ENCODE measurements at regions not wholly inside any gene's neighbourhood (a gene's known extent, or its start where the extent isn't known, plus 50 kb on each side); places are given as distances from the start of the nearest gene placed in this dataset.

DNA sequence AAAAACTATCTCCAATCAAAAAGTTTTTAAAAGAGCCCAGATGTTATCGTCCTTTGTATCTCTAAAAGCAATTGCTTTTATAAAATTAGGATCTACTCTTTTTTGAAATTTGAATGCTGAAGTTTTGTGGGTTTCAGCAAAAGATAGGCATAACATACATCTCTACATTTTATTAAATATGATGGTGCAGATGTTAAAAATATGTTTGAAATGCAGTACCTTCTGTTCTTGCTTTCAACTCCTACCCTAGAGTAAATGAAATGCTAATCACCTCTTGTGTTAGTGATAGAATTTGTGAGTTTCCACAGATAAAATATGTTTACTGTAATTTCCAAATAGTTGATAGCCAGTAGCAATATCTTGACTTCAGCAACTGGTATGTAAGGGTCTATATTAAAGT lies 95.7 kb upstream of the VPREB1 start:
- no peak for TF ChIP-seq GATA1 (IDR thresholded peaks at IDR 0.05; ENCODE audit: low read depth, low read length)
- TF ChIP-seq POLR2A (IDR thresholded peaks at IDR 0.05; ENCODE audit: low read length) = no peak
- DNase-seq = no peak

GRCh38 chr22:22144858-22145257 lies 99.7 kb upstream of the VPREB1 start:
- no peak for TF ChIP-seq GATA1 (IDR thresholded peaks at IDR 0.05; ENCODE audit: low read depth, low read length)
- TF ChIP-seq POLR2A (IDR thresholded peaks at IDR 0.05; ENCODE audit: low read length) = no peak
- DNase-seq = no peak

DNA sequence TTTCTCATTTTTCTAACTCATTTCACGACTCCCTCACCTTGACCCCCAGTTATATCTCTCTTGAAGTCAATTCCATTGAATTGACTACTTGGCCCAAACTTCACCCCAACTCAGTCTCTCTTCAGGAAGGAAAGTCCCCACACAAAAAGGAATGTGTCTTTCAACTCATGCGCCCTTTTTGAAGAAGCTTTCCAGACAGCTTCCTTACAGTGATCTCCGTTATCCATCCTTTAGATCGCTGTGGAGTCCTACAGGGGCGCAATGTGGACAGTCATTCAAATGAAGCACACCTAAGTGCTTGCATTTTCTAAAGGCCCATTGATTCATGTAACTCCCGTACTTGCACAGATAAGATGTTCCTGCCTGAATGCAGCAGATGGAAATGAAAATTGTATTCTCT lies 101.1 kb upstream of the VPREB1 start:
- DNase-seq = no peak
- TF ChIP-seq POLR2A (IDR thresholded peaks at IDR 0.05; ENCODE audit: low read length) (no peak), GATA1 (IDR thresholded peaks at IDR 0.05; ENCODE audit: low read depth, low read length) (no peak)

- TF ChIP-seq GATA1 (IDR thresholded peaks at IDR 0.05; ENCODE audit: low read depth, low read length) (no peak), POLR2A (IDR thresholded peaks at IDR 0.05; ENCODE audit: low read length) (no peak)
- DNase-seq = no peak
Observed at GRCh38 chr22:22142661-22143060, 101.9 kb upstream of the VPREB1 start.

GRCh38 chr22:22141771-22142591 lies 102.6 kb upstream of the VPREB1 start:
- DNase-seq = no peak
- TF ChIP-seq GATA1 (IDR thresholded peaks at IDR 0.05; ENCODE audit: low read depth, low read length) (no peak), POLR2A (IDR thresholded peaks at IDR 0.05; ENCODE audit: low read length) (no peak)

DNA sequence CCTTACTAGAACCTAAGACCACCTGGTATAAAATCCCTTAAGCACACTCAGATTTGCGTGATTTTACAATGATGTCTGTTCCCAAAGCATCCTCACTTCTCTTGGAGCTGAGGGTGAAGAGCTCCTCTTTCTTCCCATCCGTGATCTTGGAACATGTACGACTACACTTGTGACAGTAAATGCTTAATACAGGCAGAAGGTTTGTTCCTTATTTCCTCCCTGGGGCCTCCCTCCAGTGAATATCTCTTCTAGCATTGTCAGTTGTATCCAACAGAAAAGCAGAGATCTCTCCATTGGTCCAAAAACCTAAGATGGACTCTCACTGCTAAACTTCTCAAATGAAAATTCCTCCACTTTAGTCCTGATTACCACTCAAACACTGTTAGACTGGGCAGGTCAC lies 103.6 kb upstream of the VPREB1 start:
- TF ChIP-seq POLR2A (IDR thresholded peaks at IDR 0.05; ENCODE audit: low read length) = no peak
- TF ChIP-seq GATA1 (IDR thresholded peaks at IDR 0.05; ENCODE audit: low read depth, low read length) = no peak

GRCh38 chr22:22139364-22139763 lies 105.2 kb upstream of the VPREB1 start:
- TF ChIP-seq POLR2A (IDR thresholded peaks at IDR 0.05; ENCODE audit: low read length) (no peak), GATA1 (IDR thresholded peaks at IDR 0.05; ENCODE audit: low read depth, low read length) (no peak)
- DNase-seq = no peak

More for the DNA sequence above, 103.6 kb upstream of the VPREB1 start:
- DNase-seq = no peak

DNA sequence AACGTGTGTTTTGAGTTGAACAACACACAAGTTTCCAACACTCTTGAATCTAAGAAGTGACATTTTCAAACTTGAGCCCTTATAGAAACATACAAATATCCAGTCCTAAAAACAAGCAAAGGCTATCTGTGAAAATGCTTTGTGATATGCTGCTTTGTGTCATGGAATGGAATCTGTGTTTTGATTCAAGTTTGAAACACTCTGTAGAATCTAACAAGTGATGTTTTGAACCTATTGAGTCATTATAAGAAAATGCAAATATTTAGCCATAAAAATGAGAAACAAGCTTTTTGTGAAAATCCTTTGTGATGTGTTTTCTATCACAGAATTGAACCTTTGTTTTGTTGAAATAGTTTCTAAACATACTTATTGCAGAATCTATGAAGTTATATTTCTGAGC lies 105.7 kb upstream of the VPREB1 start:
- no peak for DNase-seq
- no peak for TF ChIP-seq POLR2A (IDR thresholded peaks at IDR 0.05; ENCODE audit: low read length)
- no peak for TF ChIP-seq GATA1 (IDR thresholded peaks at IDR 0.05; ENCODE audit: low read depth, low read length)

DNA sequence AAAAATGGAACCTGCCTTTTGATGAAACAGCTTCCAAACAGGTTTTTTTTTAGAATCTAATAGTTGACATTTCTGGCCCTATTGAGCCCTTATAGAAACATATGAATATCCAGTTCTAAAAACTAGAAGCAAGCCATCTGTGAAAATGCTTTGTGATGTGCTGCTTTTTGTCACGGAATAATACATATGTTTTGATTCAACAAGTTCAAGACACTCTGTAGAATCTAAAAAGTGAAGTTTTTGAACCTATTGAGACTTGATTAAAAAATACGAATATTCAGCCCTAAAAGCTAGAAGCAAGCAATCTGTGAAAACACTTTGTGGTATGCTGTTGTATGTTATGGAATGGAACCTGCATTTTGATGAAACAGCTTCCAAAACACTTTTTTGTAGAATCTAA lies 106.7 kb upstream of the VPREB1 start:
- no peak for TF ChIP-seq GATA1 (IDR thresholded peaks at IDR 0.05; ENCODE audit: low read depth, low read length)

DNA sequence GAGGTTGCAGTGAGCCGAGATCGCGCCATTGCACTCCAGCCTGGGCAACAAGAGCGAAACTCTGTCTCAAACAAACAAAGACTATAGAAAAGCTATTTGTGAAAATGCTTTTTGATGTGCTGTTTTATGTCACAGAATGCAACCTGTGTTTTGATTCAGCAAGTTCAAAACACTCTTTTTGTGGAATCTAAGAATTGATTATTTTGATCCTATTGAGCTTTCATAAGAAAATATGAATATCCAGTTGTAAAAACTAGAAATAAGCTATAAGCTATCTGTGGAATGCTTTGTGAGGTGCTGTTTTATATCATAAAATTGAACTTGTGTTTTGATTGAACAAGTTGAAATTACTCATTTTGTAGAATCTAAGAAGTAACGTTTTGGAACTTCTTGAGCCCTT lies 110.7 kb upstream of the VPREB1 start:
- no peak for DNase-seq
- no peak for TF ChIP-seq GATA1 (IDR thresholded peaks at IDR 0.05; ENCODE audit: low read depth, low read length)
- TF ChIP-seq POLR2A (IDR thresholded peaks at IDR 0.05; ENCODE audit: low read length) = no peak

More for the DNA sequence above, 106.7 kb upstream of the VPREB1 start:
- no peak for DNase-seq

- TF ChIP-seq POLR2A (IDR thresholded peaks at IDR 0.05; ENCODE audit: low read length) = no peak
- no peak for TF ChIP-seq GATA1 (IDR thresholded peaks at IDR 0.05; ENCODE audit: low read depth, low read length)
- no peak for DNase-seq
Observed at GRCh38 chr22:22130953-22131608, 113.5 kb upstream of the VPREB1 start.

- no peak for DNase-seq
- TF ChIP-seq POLR2A (IDR thresholded peaks at IDR 0.05; ENCODE audit: low read length) = no peak
- TF ChIP-seq GATA1 (IDR thresholded peaks at IDR 0.05; ENCODE audit: low read depth, low read length) = no peak
Observed at GRCh38 chr22:22129387-22129786, 115.2 kb upstream of the VPREB1 start.

GRCh38 chr22:22128440-22128839 lies 116.1 kb upstream of the VPREB1 start:
- DNase-seq = no peak
- TF ChIP-seq POLR2A (IDR thresholded peaks at IDR 0.05; ENCODE audit: low read length) (no peak), GATA1 (IDR thresholded peaks at IDR 0.05; ENCODE audit: low read depth, low read length) (no peak)

- TF ChIP-seq GATA1 (IDR thresholded peaks at IDR 0.05; ENCODE audit: low read depth, low read length) = no peak
- TF ChIP-seq POLR2A (IDR thresholded peaks at IDR 0.05; ENCODE audit: low read length) = no peak
- no peak for DNase-seq
Observed at GRCh38 chr22:22127100-22127499, 117.5 kb upstream of the VPREB1 start.
